Mesenteric fat pad (tissue), 1 donor: ENCODE measurements at regions not wholly inside any gene's neighbourhood (a gene's known extent, or its start where the extent isn't known, plus 50 kb on each side); places are given as distances from the start of the nearest gene placed in this dataset.
"Not testable (repeated sequence)": the region's sequence is repeated elsewhere in the genome, so short reads cannot be mapped to it uniquely, and the experiment has no call there.

Source experiments
- DNase-seq: peaks from one replicate; pipeline ENCODE4 v3.0.0-alpha.2; 2020; ENCODE audit warnings: low spot score
- donor health status: DM: yes; HTN: yes; CAD: no.

GRCh38 chr6:180091-180694, 112.1 kb upstream of the DUSP22 start:
- not testable (repeated sequence) for DNase-seq

- no peak for DNase-seq
These were observed 111.1 kb upstream of the DUSP22 start for GRCh38 chr6:181049-181654.

- DNase-seq: no peak
These were observed 108.6 kb upstream of the DUSP22 start for GRCh38 chr6:183668-184067.

GRCh38 chr6:184161-184700, 108.1 kb upstream of the DUSP22 start:
- no peak for DNase-seq

- no peak for DNase-seq
These were observed 105.8 kb upstream of the DUSP22 start for GRCh38 chr6:186340-186965.

GRCh38 chr6:187210-187861, 105.0 kb upstream of the DUSP22 start:
- DNase-seq: no peak

GRCh38 chr6:188821-189655, 103.2 kb upstream of the DUSP22 start:
- peak; percentile 90 for DNase-seq

GRCh38 chr6:189676-190075, 102.6 kb upstream of the DUSP22 start:
- peak; percentile 71 for DNase-seq

GRCh38 chr6:190596-191395, 101.5 kb upstream of the DUSP22 start:
- DNase-seq: no peak

- DNase-seq: no peak
These were observed 100.6 kb upstream of the DUSP22 start for GRCh38 chr6:191487-192312.

- peak; percentile 79 for DNase-seq
These were observed 100.0 kb upstream of the DUSP22 start for GRCh38 chr6:192313-192664.

- DNase-seq: no peak
These were observed 99.1 kb upstream of the DUSP22 start for GRCh38 chr6:193180-193579.

GRCh38 chr6:193773-194310, 98.4 kb upstream of the DUSP22 start:
- no peak for DNase-seq

- DNase-seq: no peak
These were observed 96.4 kb upstream of the DUSP22 start for GRCh38 chr6:195861-196360.

- DNase-seq: no peak
These were observed 95.7 kb upstream of the DUSP22 start for GRCh38 chr6:196543-196942.

GRCh38 chr6:203661-204060, 88.6 kb upstream of the DUSP22 start:
- DNase-seq: no peak

GRCh38 chr6:206264-206663, 86.0 kb upstream of the DUSP22 start:
- no peak for DNase-seq

GRCh38 chr6:208364-208763, 83.9 kb upstream of the DUSP22 start:
- DNase-seq: no peak

GRCh38 chr6:208938-209337, 83.3 kb upstream of the DUSP22 start:
- DNase-seq: no peak
